CD4-positive, alpha-beta T cell (primary cell): ENCODE measurements at regions not wholly inside any gene's neighbourhood (a gene's known extent, or its start where the extent isn't known, plus 50 kb on each side); places are given as distances from the start of the nearest gene placed in this dataset.

Source experiments
- ATAC-seq: fragments of 200-7000 bp; cut with Tn5 transposase; one replicate; pipeline ENCODE4 v1.10.0; 2022; ENCODE audit warnings: mild to moderate bottlenecking; ENCODE audit not compliant: poor library complexity
- CTCF ChIA-PET: fragments of 350-600 bp; sonication (Branson Sonifier 250); formaldehyde crosslinking; loops from one replicate; lab custom pipeline; 2021; ENCODE audit warnings: antibody characterized with exemption, inconsistent platforms; lab: Charles Lee
- POLR2A ChIA-PET: fragments of 350-600 bp; sonication (Branson Sonifier 250); formaldehyde crosslinking; loops from one replicate; lab custom pipeline; 2021; ENCODE audit warnings: antibody characterized with exemption, inconsistent platforms; lab: Charles Lee
- DNase-seq, 14 experiments: peaks; one replicate each; pipeline ENCODE4 v3.0.0-alpha.2; 2013 to 2020; ENCODE audit warnings: mixed read lengths in 2 of 14
- H3K27ac ChIP-seq, 2 donors: one replicate each; pipeline versions ENCODE4 v1.5.1 to v1.7.0; 2013; ENCODE audit warnings: low read length in 2 of 2, low read depth in 1 of 2, mild to moderate bottlenecking in 1 of 2
- H3K27me3 ChIP-seq, 2 experiments: 1 replicate in 1 of 2; 2 replicates in 1 of 2; pipeline versions ENCODE4 v1.6.1 to v1.7.0; 2013; ENCODE audit warnings: low read length in 2 of 2, control low read depth in 1 of 2, mild to moderate bottlenecking in 1 of 2, moderate library complexity in 1 of 2; ENCODE audit not compliant: insufficient read depth in 2 of 2, control insufficient read depth in 1 of 2
- H3K36me3 ChIP-seq: one replicate; pipeline ENCODE4 v1.6.1; 2013; ENCODE audit warnings: low read length, control low read depth; ENCODE audit not compliant: insufficient read depth
- H3K4me1 ChIP-seq: one replicate; pipeline ENCODE4 v1.6.1; 2013; ENCODE audit warnings: low read length, control low read depth; ENCODE audit not compliant: insufficient read depth
- H3K4me3 ChIP-seq: one replicate; pipeline ENCODE4 v1.5.1; 2013; ENCODE audit warnings: mild to moderate bottlenecking, low read length, moderate library complexity
- H3K9me3 ChIP-seq, 2 experiments: 1 replicate in 1 of 2; 2 replicates in 1 of 2; pipeline versions ENCODE4 v1.6.1 to v1.7.0; 2013; ENCODE audit warnings: low read length in 2 of 2, mild to moderate bottlenecking in 2 of 2, control low read depth in 1 of 2, moderate library complexity in 1 of 2; ENCODE audit not compliant: control insufficient read depth in 1 of 2, insufficient read depth in 1 of 2
- H3K27ac Mint-ChIP-seq: one replicate; pipeline ENCODE4 v1.8.0; 2020; ENCODE audit warnings: mixed read lengths
- H3K27me3 Mint-ChIP-seq: one replicate; pipeline ENCODE4 v1.8.0; 2021; ENCODE audit warnings: mixed read lengths
- H3K36me3 Mint-ChIP-seq: one replicate; pipeline ENCODE4 v1.8.0; 2021; ENCODE audit warnings: low read depth, mixed read lengths
- H3K4me1 Mint-ChIP-seq: one replicate; pipeline ENCODE4 v1.8.0; 2021; ENCODE audit warnings: low read depth, mixed read lengths
- H3K4me3 Mint-ChIP-seq: one replicate; pipeline ENCODE4 v1.8.0; 2020; ENCODE audit warnings: mild to moderate bottlenecking, mixed read lengths
- H3K9me3 Mint-ChIP-seq: one replicate; pipeline ENCODE4 v1.8.0; 2020; ENCODE audit warnings: mixed read lengths
- CTCF ChIP-seq: fragments of 200-600 bp; IDR thresholded peaks from one replicate; pipeline ENCODE4 v1.8.0; 2022; ENCODE audit warnings: antibody characterized with exemption, mild to moderate bottlenecking
- intact Hi-C, 2 experiments: fragments of 100-400 bp; cut with DNase I in 1 of 2; cut with micrococcal nuclease in 1 of 2; formaldehyde crosslinking; loops; one replicate each; pipeline versions ENCODE4 v1.15.1 to v1.9.0; 2023 to 2025; cut with DNase I, micrococcal nuclease

GRCh38 chr9:135378751-135379150, 100.8 kb upstream of the PPP1R26 start:
- Mint-ChIP-seq H3K9me3 (no peaks in the 10 kb centered on the region), H3K36me3 (no peaks in the 10 kb centered on the region)
- intact Hi-C loops: no loop called here

GRCh38 chr9:135379540-135380267, 99.9 kb upstream of the PPP1R26 start:
- H3K36me3 Mint-ChIP-seq: no peaks in the 10 kb centered on the region
- H3K4me1 Mint-ChIP-seq: no peaks in the 10 kb centered on the region
- CTCF ChIA-PET: no interaction called here

More at GRCh38 chr9:135378751-135379150, 100.8 kb upstream of the PPP1R26 start:
- no peak for TF ChIP-seq CTCF
- Histone ChIP-seq H3K9me3 (peaks cover 0 to 7% of the 10 kb centered on the region in 2 experiments), H3K4me3 (no peak overlapping the region), H3K4me1 (no peaks in the 10 kb centered on the region), H3K27me3 (no peaks in the 10 kb centered on the region), H3K36me3 (no peaks in the 10 kb centered on the region), H3K27ac (no peak overlapping the region)
- Mint-ChIP-seq H3K4me3 (no peak overlapping the region), H3K27ac (no peak overlapping the region), H3K4me1 (no peaks in the 10 kb centered on the region), H3K27me3 (no peaks in the 10 kb centered on the region)
- CTCF ChIA-PET: no interaction called here
- no peak for DNase-seq
- POLR2A ChIA-PET: no interaction called here
- no peak for ATAC-seq

GRCh38 chr9:135380311-135380960, 99.1 kb upstream of the PPP1R26 start:
- DNase-seq (no peak), ATAC-seq (no peak)
- Mint-ChIP-seq H3K27me3 (no peaks in the 10 kb centered on the region), H3K36me3 (no peaks in the 10 kb centered on the region), H3K4me3 (no peak overlapping the region), H3K27ac (no peak overlapping the region), H3K4me1 (no peaks in the 10 kb centered on the region), H3K9me3 (no peaks in the 10 kb centered on the region)
- Histone ChIP-seq H3K9me3 (peaks cover 0 to 10% of the 10 kb centered on the region in 2 experiments), H3K27ac (no peak overlapping the region), H3K27me3 (no peaks in the 10 kb centered on the region), H3K36me3 (no peaks in the 10 kb centered on the region), H3K4me3 (no peak overlapping the region), H3K4me1 (no peaks in the 10 kb centered on the region)
- no peak for TF ChIP-seq CTCF
- ChIA-PET CTCF (no interaction called here), POLR2A (no interaction called here)
- intact Hi-C loops: no loop called here

More at GRCh38 chr9:135379540-135380267, 99.9 kb upstream of the PPP1R26 start:
- Histone ChIP-seq H3K36me3 (no peaks in the 10 kb centered on the region), H3K4me1 (no peaks in the 10 kb centered on the region), H3K27ac (no peak overlapping the region), H3K4me3 (no peak overlapping the region), H3K27me3 (no peaks in the 10 kb centered on the region), H3K9me3 (peaks cover 0 to 10% of the 10 kb centered on the region in 2 experiments)
- Mint-ChIP-seq H3K4me3 (no peak overlapping the region), H3K9me3 (no peaks in the 10 kb centered on the region), H3K27ac (no peak overlapping the region), H3K27me3 (no peaks in the 10 kb centered on the region)
- no peak for DNase-seq
- ATAC-seq: no peak
- POLR2A ChIA-PET: no interaction called here
- TF ChIP-seq CTCF: no peak
- intact Hi-C loops: no loop called here
